Fibroblast of skin of right biceps (primary cell): ENCODE measurements at regions not wholly inside any gene's neighbourhood (a gene's known extent, or its start where the extent isn't known, plus 50 kb on each side); places are given as distances from the start of the nearest gene placed in this dataset.
A peak's percentile ranks its signal among the peaks of the same experiment; 100 is the strongest.

ENCODE experiments used
- DNase-seq: peaks from one replicate; pipeline ENCODE4 v3.0.0-alpha.2; 2013

- no peak for DNase-seq
Observed at GRCh38 chr6:113439866-113440265, 417.3 kb upstream of the MARCKS start.

DNA sequence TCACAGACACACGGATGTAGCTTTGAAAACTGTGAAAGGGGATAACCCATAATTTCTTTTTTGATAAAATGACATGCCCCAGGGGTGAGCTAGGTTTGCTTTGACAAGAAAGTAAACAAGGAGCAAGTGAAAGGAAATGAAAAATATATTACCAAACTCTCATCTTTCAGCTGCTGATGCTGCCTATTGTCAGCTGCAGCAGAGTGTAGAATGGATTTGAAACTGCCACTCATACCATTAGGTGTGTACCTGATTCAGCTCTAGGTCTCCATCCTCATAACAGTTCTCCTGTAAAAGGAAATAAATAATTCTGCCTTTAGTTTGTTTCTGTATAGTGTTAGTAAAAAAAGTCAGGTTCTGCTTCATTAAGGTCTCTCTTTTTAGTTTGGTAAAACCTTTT, 415.1 kb upstream of the MARCKS start:
- no peak for DNase-seq

- DNase-seq, result no peak
Observed at GRCh38 chr6:113445201-113445600, 411.9 kb upstream of the MARCKS start.

DNA sequence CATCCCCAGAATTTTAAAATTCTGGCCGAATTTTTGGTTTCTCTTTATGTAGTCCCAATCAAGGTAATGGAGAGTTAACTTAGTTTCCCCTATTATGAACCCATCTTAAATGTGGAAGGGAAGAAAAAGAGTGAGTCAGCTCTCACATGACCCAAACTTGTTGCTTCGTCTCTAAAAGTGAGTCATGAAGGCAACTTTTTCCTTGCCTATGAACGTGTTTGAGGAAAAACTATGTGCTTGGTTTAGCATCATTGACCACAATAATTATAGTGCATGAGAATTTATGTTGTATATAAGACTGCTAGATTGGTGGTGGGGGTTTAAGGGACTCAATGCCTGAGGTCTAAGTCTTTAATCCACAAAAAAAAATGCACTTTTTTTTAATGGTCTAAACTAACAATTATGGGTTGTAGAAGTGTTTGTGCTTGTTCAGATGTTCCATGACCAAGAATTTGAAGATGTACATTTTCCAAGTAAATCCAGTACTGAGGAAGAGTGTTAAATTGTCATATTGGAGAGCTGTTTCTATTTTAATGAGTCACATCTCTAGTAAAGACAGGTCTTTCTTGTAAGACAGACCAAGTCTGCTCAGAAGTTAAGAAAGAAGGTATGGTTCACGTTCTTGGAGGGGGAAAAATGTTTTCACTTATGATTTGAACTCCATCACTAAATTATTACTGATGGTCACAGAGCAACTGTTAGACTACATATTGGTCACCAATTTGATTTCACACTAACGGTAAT, 409.9 kb upstream of the MARCKS start:
- DNase-seq, result peak; percentile 96

DNA sequence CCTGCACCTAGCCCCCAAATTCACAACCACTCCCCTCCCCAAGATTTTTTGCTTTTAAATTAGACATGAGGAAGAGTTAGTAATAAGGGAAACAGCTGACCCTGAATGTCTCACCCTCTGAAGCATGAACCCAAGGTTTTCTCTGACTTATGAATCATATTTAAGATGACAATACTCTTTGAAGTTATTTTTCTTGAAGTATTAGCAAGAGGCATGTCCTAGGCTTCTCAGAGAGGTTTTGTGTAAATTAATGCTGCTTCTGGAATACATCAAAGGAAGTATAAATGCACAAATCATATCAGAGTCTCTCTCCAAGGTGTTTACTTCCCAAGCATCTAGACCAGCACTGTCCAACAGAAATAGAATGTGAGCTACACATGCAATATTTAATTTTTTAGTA, 408.1 kb upstream of the MARCKS start:
- peak; percentile 72 for DNase-seq

DNA sequence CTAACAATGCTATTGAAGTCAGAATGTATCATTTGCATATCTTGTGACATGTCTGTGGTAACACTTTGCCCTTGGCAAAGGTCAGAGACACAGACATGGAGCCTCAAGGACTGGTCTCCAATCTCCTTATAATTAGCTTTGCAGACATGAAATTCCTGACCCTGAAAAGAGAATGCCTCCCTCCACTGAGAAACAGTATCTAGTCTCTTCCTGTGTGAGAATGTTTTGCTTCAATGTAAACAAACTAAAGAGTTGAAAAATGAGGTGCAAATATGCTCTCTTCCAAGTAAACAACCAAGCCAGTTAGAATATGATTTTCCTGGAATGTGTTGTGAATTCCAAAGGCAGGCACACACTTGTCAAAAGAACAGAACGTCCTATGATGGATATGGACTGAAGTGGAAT, 407.1 kb upstream of the MARCKS start:
- DNase-seq, result peak; percentile 67

DNA sequence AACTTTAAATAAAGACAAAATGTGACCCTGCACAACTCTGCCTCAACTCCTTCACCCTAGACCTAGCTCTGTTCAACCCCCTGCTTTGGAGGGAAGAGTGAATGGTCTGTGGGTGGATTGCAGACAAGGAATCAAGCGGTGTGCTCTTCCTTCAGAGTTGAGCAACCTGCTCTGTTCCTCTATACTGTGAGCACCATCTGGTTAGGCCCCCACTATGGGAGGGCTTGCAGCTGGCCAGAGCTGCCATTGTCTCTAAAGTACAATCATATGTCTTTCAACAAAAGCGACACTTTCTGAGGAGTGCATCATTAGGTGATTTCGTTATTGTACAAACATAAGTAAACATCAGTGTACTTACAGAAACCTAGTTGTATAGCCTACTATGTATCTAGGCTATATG, 406.1 kb upstream of the MARCKS start:
- DNase-seq, result no peak

DNA sequence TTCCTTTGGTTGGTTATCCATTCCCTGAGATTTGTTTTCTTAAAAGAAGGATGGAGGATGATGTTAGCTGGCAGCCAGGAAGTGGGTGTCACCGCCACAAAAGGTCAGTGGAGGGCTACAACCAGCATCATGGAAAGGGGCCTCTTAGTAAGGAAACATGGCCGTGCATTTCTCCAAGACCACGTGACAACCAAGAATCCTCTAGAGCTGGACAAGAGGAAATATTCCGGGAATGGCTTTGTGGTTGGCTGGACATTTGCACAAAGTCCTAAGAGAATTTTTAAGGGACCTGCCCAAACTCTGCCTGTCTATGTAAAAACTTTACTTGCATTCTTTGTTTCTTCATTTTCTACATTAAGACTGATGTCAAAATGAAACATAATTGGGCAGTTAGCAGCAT, 399.9 kb upstream of the MARCKS start:
- peak; percentile 87 for DNase-seq

- DNase-seq, result no peak
Observed at GRCh38 chr6:113457751-113458150, 399.4 kb upstream of the MARCKS start.

- DNase-seq, result no peak
Observed at GRCh38 chr6:113458368-113459010, 398.7 kb upstream of the MARCKS start.

DNA sequence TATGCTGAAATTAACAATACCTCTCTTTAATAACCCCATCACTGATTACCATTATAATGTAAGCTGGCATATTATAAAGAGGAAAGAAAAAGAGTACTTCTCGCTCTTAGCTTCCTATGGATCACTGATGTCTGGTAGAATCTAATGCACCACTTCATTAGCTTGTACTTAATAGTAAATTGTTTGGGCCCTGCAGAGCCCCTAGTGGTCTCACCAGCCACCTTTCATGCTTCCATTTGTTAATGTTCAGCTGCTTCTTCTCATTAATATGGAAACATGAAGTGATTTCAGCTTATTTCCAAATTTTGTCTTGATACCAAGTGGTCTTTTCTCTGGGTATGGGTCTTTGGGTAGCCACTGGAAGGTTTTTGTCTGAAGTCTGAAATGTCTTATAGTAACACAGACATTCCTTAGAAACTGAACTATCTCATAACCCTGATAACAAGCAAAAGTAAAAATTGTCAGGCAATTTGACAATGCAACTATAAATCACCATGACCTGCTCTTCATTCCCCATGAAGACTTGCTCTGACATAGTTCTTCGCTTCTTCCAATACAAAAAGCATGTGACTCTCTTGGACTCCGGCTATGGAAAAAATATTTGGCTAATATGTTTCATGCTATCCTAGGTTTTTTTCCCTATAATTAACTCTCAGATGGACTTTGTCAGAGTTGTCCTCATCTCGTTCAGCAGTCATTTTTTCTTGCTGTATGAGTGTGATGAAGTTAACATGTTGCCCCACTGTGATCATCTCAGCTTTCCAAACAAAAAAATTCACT, 395.8 kb upstream of the MARCKS start:
- DNase-seq, result no peak

DNA sequence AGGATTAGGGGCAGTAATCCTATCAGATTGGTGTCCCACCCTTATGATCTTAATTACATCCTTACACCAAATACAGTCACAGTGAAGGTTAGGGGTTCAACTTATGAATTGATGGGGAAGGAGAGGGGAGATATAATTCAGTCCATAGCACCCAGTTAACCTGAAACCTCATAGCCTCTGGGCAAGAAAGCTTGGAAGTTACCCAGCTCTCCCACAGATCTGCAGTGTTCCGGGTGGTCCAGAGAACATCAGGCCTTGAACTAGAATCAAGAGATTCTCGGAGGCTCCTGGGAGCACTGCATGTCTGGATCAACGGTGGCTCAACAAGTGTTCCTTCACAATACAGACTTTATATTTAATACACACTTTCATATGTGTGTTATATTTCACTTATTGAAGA, 392.6 kb upstream of the MARCKS start:
- no peak for DNase-seq

GRCh38 chr6:113464960-113465359, 392.2 kb upstream of the MARCKS start:
- peak; percentile 87 for DNase-seq

DNA sequence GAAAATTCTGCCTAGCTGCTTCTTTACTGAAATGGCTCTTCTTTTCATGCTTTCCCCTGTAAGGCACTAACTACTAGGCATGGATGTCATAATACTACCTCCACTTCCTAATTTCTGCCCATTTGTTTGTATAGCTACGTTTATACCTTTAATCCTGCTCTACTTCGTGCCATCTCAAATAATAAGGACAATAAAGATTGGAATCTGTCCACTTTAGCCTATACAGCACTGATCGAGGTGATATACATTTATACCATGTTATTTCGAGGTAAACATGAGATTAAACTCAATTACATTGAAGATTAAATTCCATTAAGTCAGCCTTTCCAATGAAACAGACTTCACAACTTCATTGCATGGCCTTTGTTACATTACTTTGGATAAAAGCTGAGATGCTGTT, 390.6 kb upstream of the MARCKS start:
- DNase-seq, result no peak

DNA sequence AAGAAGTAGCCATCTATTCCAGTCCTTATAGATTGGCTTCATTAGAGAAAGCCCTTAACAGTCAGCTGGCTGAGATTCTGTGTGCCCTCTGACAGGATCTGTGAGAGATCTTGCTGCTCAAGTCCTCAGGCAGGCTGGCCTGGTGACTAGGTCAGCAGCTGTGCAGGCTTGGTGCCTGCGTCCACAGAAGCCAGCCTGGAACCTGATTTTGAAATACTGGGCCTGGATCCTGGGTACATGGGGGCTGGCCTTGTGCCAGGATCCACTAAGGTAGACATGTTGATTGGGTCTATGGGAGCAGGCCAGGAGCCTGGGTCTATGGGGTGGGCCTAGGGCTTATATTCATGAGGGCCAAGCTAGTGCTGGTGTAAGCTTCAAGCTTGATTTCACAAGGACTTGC, 381.8 kb upstream of the MARCKS start:
- DNase-seq, result no peak

DNA sequence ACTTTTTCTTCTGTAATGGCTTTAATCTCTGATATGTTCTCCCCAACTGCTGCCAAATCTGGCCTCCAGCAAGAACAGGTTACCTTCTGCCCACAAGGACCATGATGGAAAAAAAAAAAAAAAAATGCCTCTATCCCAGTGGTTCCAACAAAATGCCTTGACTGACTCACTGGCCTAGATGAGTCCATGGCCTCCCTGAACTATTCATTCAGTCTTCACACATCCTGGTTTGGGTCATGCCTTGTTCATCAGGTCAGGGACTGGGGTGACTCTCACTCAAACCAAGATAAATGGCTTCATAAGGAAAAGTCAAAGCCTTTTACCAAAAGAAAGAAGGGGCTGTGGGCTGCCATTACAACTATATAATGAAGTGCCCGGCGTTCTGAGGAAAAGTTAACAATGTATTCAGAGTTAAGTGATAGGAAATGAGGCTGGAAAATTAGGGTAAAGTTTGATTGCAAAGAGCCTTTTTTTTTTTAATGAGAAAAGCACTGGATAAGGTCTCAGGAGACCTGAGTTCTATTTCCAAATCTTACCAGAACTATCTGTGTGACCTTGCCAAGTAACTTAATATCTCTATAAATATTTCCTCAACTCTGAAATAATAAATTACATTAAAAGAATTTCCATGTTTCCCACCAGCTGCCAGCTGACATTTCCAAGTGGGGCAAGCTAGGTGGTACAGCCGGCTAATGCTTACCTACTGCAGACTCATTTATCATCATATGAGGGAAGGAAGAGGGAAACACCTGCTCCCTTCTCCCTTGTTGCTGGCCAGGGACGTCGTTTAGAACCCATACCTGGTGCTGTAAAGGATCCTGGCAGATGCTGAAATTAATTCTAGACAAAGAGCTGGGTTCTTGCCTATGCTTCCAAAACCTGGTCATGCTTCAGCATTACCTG, 380.0 kb upstream of the MARCKS start:
- DNase-seq, result peak; percentile 63

GRCh38 chr6:113480616-113481015, 376.5 kb upstream of the MARCKS start:
- DNase-seq, result peak; percentile 65

GRCh38 chr6:113481458-113481857, 375.7 kb upstream of the MARCKS start:
- peak; percentile 62 for DNase-seq

GRCh38 chr6:113481910-113482309, 375.2 kb upstream of the MARCKS start:
- no peak for DNase-seq

GRCh38 chr6:113482771-113483170, 374.4 kb upstream of the MARCKS start:
- DNase-seq, result no peak

- no peak for DNase-seq
Observed at GRCh38 chr6:113486199-113486598, 370.9 kb upstream of the MARCKS start.

- no peak for DNase-seq
Observed at GRCh38 chr6:113487489-113488058, 369.6 kb upstream of the MARCKS start.

DNA sequence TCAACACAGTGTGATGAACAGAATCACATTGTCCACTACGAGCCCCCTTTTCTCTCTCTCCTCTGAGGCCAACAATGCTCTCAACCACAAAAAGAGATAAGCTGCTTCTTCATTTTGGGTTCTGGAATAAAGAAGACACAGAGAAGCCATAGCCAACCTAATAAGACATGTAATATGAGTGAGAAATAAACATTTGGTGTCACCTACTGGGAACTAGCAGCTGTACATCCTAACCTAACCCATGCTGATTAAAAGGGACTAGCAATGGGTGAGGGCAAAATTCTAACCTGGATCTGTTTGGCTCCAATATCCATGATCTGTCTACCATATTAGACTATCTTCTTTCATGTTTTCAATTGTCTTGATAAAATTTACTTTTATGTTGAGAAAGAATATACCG, 369.1 kb upstream of the MARCKS start:
- no peak for DNase-seq
